HCT116 (cell line): ENCODE measurements at regions not wholly inside any gene's neighbourhood (a gene's known extent, or its start where the extent isn't known, plus 50 kb on each side); places are given as distances from the start of the nearest gene placed in this dataset.

Experiments
- ATAC-seq: fragments of 200-7000 bp; cut with Tn5 transposase; 2 replicates; pipeline ENCODE4 v1.9.1; 2020; ENCODE audit warnings: mild to moderate bottlenecking, moderate library complexity
- BruUV-seq: library from RNA; stranded (reverse); fragments of 400-500 nt; replicated peaks from 2 replicates; lab custom pipeline; 2021; lab: Mats Ljungman, UMichigan
- CTCF ChIA-PET: fragments of 300-600 bp; sonication (Branson Sonifier 250); formaldehyde crosslinking; loops from one replicate; lab custom pipeline; 2021; ENCODE audit warnings: antibody characterized with exemption; lab: Charles Lee
- POLR2A ChIA-PET: fragments of 300-600, 350-600 bp; sonication (Branson Sonifier 250); formaldehyde crosslinking; loops from one replicate; lab custom pipeline; 2021; ENCODE audit warnings: antibody characterized with exemption; lab: Charles Lee
- RAD21 ChIA-PET, 2 experiments: fragments of 300-600 bp; sonication (Branson Sonifier 250); formaldehyde crosslinking; loops; one replicate each; lab custom pipeline; 2023; ENCODE audit warnings: low total read pairs in 2 of 2; ENCODE audit not compliant: uncharacterized antibody in 2 of 2, unreplicated experiment in 2 of 2, low non-redundant PET in 1 of 2; lab: Charles Lee
- DNase-seq: peaks from one replicate; pipeline ENCODE4 v3.0.0-alpha.2; 2010; ENCODE audit warnings: low read depth, low spot score
- H2AFZ ChIP-seq: fragments of 200-600 bp; shearing (Covaris generic), sonication (generic); 2 replicates; pipeline ENCODE4 v1.6.1; 2017; ENCODE audit warnings: low read depth, mixed run types, mixed read lengths, antibody characterized with exemption, low read length; ENCODE audit not compliant: poor library complexity, severe bottlenecking
- H3K27ac ChIP-seq: 2 replicates; pipeline ENCODE4 v1.5.1; 2012; ENCODE audit warnings: low read depth, low read length
- H3K27me3 ChIP-seq: fragments of 200-600 bp; sonication (generic); 2 replicates; pipeline ENCODE4 v1.6.1; 2016; ENCODE audit warnings: mixed run types, low read length, mixed read lengths; ENCODE audit not compliant: insufficient read depth
- H3K36me3 ChIP-seq, 2 experiments: fragments of 200-500 bp in 1 of 2; fragments of 200-600 bp in 1 of 2; sonication (Bioruptor generic) in 1 of 2; sonication (generic) in 1 of 2; 2 replicates each; pipeline versions ENCODE4 v1.5.1 to v1.6.1; 2014 to 2016; ENCODE audit warnings: low read length in 2 of 2, inconsistent platforms in 1 of 2, mixed read lengths in 1 of 2, mixed run types in 1 of 2; ENCODE audit not compliant: insufficient read depth in 2 of 2, control insufficient read depth in 1 of 2
- H3K4me1 ChIP-seq, 2 experiments: fragments of 200-600 bp in 1 of 2; sonication (generic) in 1 of 2; 2 replicates each; pipeline versions ENCODE4 v1.5.1 to v1.6.1; 2012 to 2017; ENCODE audit warnings: low read length in 2 of 2, inconsistent platforms in 1 of 2, mild to moderate bottlenecking in 1 of 2, mixed read lengths in 1 of 2, mixed run types in 1 of 2, moderate library complexity in 1 of 2; ENCODE audit not compliant: insufficient read depth in 2 of 2, control insufficient read depth in 1 of 2
- H3K4me2 ChIP-seq: fragments of 200-600 bp; sonication (generic); 2 replicates; pipeline ENCODE4 v1.6.1; 2017; ENCODE audit warnings: mixed run types, low read length, mixed read lengths
- H3K4me3 ChIP-seq, 2 experiments: fragments of 200-600 bp in 1 of 2; sonication (generic) in 1 of 2; replicated peaks in 1 of 2; 2 replicates each; pipeline ENCODE4 v1.5.1; 2011 to 2016; ENCODE audit warnings: low read length in 2 of 2, control low read depth in 1 of 2, low read depth in 1 of 2, mild to moderate bottlenecking in 1 of 2, mixed read lengths in 1 of 2, mixed run types in 1 of 2
- H3K79me2 ChIP-seq: fragments of 200-600 bp; sonication (generic); 2 replicates; pipeline ENCODE4 v1.6.1; 2017; ENCODE audit warnings: mild to moderate bottlenecking, mixed run types, low read length, moderate library complexity, mixed read lengths; ENCODE audit not compliant: insufficient read depth
- H3K9ac ChIP-seq: fragments of 200-600 bp; sonication (generic); 2 replicates; pipeline ENCODE4 v1.6.1; 2016; ENCODE audit warnings: low read length, mixed read lengths
- H3K9me2 ChIP-seq: fragments of 200-600 bp; sonication (generic), shearing (Covaris generic); 2 replicates; pipeline ENCODE4 v1.6.1; 2017; ENCODE audit warnings: mixed run types, mild to moderate bottlenecking, moderate library complexity; ENCODE audit not compliant: insufficient read depth
- H3K9me3 ChIP-seq, 2 experiments: fragments of 200-500 bp in 1 of 2; fragments of 200-600 bp in 1 of 2; sonication (Bioruptor generic) in 1 of 2; sonication (generic) in 1 of 2; 2 replicates each; pipeline ENCODE4 v1.6.1; 2014 to 2017; ENCODE audit warnings: low read length in 2 of 2, mixed read lengths in 2 of 2, inconsistent platforms in 1 of 2, low read depth in 1 of 2, mild to moderate bottlenecking in 1 of 2, mixed run types in 1 of 2, moderate library complexity in 1 of 2; ENCODE audit not compliant: control insufficient read depth in 1 of 2, insufficient read depth in 1 of 2
- H4K20me1 ChIP-seq: fragments of 200-600 bp; sonication (generic), shearing (Covaris generic); 2 replicates; pipeline ENCODE4 v1.6.1; 2017; ENCODE audit warnings: mixed run types, mild to moderate bottlenecking, moderate library complexity; ENCODE audit not compliant: insufficient read depth
- ATF3 ChIP-seq: IDR thresholded peaks from 2 replicates; pipeline ENCODE4 v1.6.1; 2012
- CBX3 ChIP-seq: IDR thresholded peaks from 2 replicates; pipeline ENCODE4 v1.6.1; 2012; ENCODE audit warnings: low read depth
- CTCF ChIP-seq, 3 experiments: fragments of 200-600 bp in 1 of 3; sonication (generic) in 1 of 3; IDR thresholded peaks in 2 of 3; conservative IDR thresholded peaks in 1 of 3; 2 replicates each; pipeline ENCODE4 v1.5.1; 2012 to 2017; ENCODE audit warnings: low read depth in 2 of 3, low read length in 2 of 3, antibody characterized with exemption in 1 of 3, borderline replicate concordance in 1 of 3, control low read depth in 1 of 3, mild to moderate bottlenecking in 1 of 3, mixed read lengths in 1 of 3, mixed run types in 1 of 3, moderate library complexity in 1 of 3; ENCODE audit not compliant: insufficient read depth in 1 of 3
- EZH2phosphoT487 ChIP-seq: fragments of 200-600 bp; IDR thresholded peaks from 2 replicates; pipeline ENCODE4 v1.6.1; 2018; ENCODE audit warnings: antibody characterized with exemption, borderline replicate concordance
- JUND ChIP-seq: IDR thresholded peaks from 2 replicates; pipeline ENCODE4 v1.6.1; 2012
- MAX ChIP-seq: IDR thresholded peaks from 2 replicates; pipeline ENCODE4 v1.6.1; 2012
- POLR2A ChIP-seq: IDR thresholded peaks from 2 replicates; pipeline ENCODE4 v1.7.0; 2011; ENCODE audit warnings: borderline replicate concordance; ENCODE audit not compliant: insufficient read depth, insufficient read length; ENCODE audit errors: extremely low read depth
- SP1 ChIP-seq: IDR thresholded peaks from 2 replicates; pipeline ENCODE4 v1.6.1; 2012; ENCODE audit warnings: low read depth
- SRF ChIP-seq: IDR thresholded peaks from 2 replicates; pipeline ENCODE4 v1.6.1; 2012; ENCODE audit warnings: low read depth
- TCF7L2 ChIP-seq: IDR thresholded peaks from 2 replicates; pipeline ENCODE4 v1.7.0; 2011; ENCODE audit warnings: borderline replicate concordance, inconsistent platforms; ENCODE audit not compliant: insufficient read depth, insufficient read length; ENCODE audit errors: extremely low read depth
- ZFX ChIP-seq: fragments of 450-650 bp; IDR thresholded peaks from 2 replicates; pipeline ENCODE4 v1.6.1; 2017
- intact Hi-C: fragments of 100-400 bp; cut with micrococcal nuclease; formaldehyde crosslinking; loops from 2 replicates; pipeline ENCODE4 v1.10.0; 2022

- POLR2A ChIA-PET = no interaction called here
- TF ChIP-seq EZH2phosphoT487 (no peak), SP1 (no peak), ATF3 (no peak), POLR2A (no peak), ZFX (no peak)
- Histone ChIP-seq H3K79me2 (no peaks in the 10 kb centered on the region), H3K27ac (no peak overlapping the region), H3K27me3 (no peaks in the 10 kb centered on the region), H3K4me1 (no peaks in the 10 kb centered on the region), H3K9me3 (no peaks in the 10 kb centered on the region), H3K9ac (no peak overlapping the region), H3K4me2 (no peak overlapping the region), H4K20me1 (no peaks in the 10 kb centered on the region), H3K4me3 (no peak overlapping the region), H3K9me2 (no peaks in the 10 kb centered on the region), H3K36me3 (no peaks in the 10 kb centered on the region), H2AFZ (no peak overlapping the region)
- CTCF ChIA-PET = no interaction called here
- DNase-seq (no peak), ATAC-seq (no peak)
- RAD21 ChIA-PET = no interaction called here
- intact Hi-C loops = no loop called here
- no TSS peak for BruUV-seq
Measured at GRCh38 chrX:93428497-93428896, 244.9 kb downstream of the NAP1L3 start.

GRCh38 chrX:93422693-93423092 lies 250.7 kb downstream of the NAP1L3 start:
- Histone ChIP-seq H3K79me2 (no peaks in the 10 kb centered on the region), H3K4me1 (no peaks in the 10 kb centered on the region), H3K4me3 (no peak overlapping the region), H3K27me3 (no peaks in the 10 kb centered on the region), H2AFZ (no peak overlapping the region), H3K27ac (no peak overlapping the region), H3K9me3 (no peaks in the 10 kb centered on the region), H3K4me2 (no peak overlapping the region), H4K20me1 (no peaks in the 10 kb centered on the region), H3K9me2 (no peaks in the 10 kb centered on the region), H3K36me3 (no peaks in the 10 kb centered on the region), H3K9ac (no peak overlapping the region)
- POLR2A ChIA-PET = no interaction called here
- DNase-seq = no peak
- BruUV-seq = no TSS peak
- CTCF ChIA-PET = no interaction called here
- no peak for ATAC-seq
- intact Hi-C loops = no loop called here
- TF ChIP-seq SP1 = no peak
- TF ChIP-seq CBX3 = no peak
- no peak for TF ChIP-seq ZFX
- TF ChIP-seq TCF7L2 = no peak
- no peak for TF ChIP-seq JUND
- TF ChIP-seq MAX = no peak
- peak in 2 of 3 experiments; percentile 21 to 33; a peak in 1 of 6 replicates for TF ChIP-seq CTCF (IDR thresholded peaks at IDR 0.05 in 2 of 3, conservative IDR thresholded peaks at IDR 0.05 in 1 of 3; ENCODE audit: borderline replicate concordance in 1 of 3, insufficient read depth in 1 of 3, low read depth in 2 of 3, low read length in 2 of 3)
- TF ChIP-seq SRF = no peak
- RAD21 ChIA-PET = no interaction called here
